WTC11 (cell line): ENCODE measurements at regions not wholly inside any gene's neighbourhood (a gene's known extent, or its start where the extent isn't known, plus 50 kb on each side); places are given as distances from the start of the nearest gene placed in this dataset.

Experiments
- ATF6 ChIP-seq: sonication (generic); formaldehyde crosslinking; IDR thresholded peaks from 2 replicates; pipeline ENCODE4 v1.8.1; 2023; ENCODE audit warnings: mild to moderate bottlenecking, missing genetic modification reagents
- ETV6 ChIP-seq: sonication (generic); formaldehyde crosslinking; IDR thresholded peaks from 2 replicates; pipeline ENCODE4 v1.8.1; 2022; ENCODE audit warnings: mild to moderate bottlenecking, missing genetic modification reagents
- GTF2I ChIP-seq: fragments of 250-450 bp; sonication (Bioruptor Pico); conservative IDR thresholded peaks from 2 replicates; pipeline ENCODE4 v1.4.0; 2021; ENCODE audit warnings: mild to moderate bottlenecking
- MAX ChIP-seq: sonication (generic); formaldehyde crosslinking; IDR thresholded peaks from 2 replicates; pipeline ENCODE4 v1.8.0; 2022; ENCODE audit warnings: mild to moderate bottlenecking, missing genetic modification reagents
- NFYB ChIP-seq: sonication (generic); formaldehyde crosslinking; conservative IDR thresholded peaks from 2 replicates; pipeline ENCODE4 v1.8.0; 2022; ENCODE audit warnings: low read depth, missing genetic modification reagents
- TP53 ChIP-seq: sonication (generic); formaldehyde crosslinking; IDR thresholded peaks from 2 replicates; pipeline ENCODE4 v1.8.1; 2023; ENCODE audit warnings: mild to moderate bottlenecking, missing genetic modification reagents
- TF ChIP-seq, protein P1 (sequence below): fragments of 200-600 bp; IDR thresholded peaks from 2 replicates; pipeline ENCODE4 v1.8.0; 2022; ENCODE audit warnings: antibody characterized with exemption
- TF ChIP-seq, protein P2 (sequence below): sonication (generic); formaldehyde crosslinking; IDR thresholded peaks from 2 replicates; pipeline ENCODE4 v1.8.1; 2023; ENCODE audit warnings: mild to moderate bottlenecking, missing genetic modification reagents, moderate library complexity

- TF ChIP-seq, protein P1, sequence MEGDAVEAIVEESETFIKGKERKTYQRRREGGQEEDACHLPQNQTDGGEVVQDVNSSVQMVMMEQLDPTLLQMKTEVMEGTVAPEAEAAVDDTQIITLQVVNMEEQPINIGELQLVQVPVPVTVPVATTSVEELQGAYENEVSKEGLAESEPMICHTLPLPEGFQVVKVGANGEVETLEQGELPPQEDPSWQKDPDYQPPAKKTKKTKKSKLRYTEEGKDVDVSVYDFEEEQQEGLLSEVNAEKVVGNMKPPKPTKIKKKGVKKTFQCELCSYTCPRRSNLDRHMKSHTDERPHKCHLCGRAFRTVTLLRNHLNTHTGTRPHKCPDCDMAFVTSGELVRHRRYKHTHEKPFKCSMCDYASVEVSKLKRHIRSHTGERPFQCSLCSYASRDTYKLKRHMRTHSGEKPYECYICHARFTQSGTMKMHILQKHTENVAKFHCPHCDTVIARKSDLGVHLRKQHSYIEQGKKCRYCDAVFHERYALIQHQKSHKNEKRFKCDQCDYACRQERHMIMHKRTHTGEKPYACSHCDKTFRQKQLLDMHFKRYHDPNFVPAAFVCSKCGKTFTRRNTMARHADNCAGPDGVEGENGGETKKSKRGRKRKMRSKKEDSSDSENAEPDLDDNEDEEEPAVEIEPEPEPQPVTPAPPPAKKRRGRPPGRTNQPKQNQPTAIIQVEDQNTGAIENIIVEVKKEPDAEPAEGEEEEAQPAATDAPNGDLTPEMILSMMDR = no peak
- no peak for TF ChIP-seq ATF6
- TF ChIP-seq ETV6 (CRISPR knock-in tag) = no peak
- no peak for TF ChIP-seq NFYB (CRISPR knock-in tag)
- no peak for TF ChIP-seq TP53 (CRISPR knock-in tag)
- TF ChIP-seq MAX (CRISPR knock-in tag) = no peak
- no peak for TF ChIP-seq GTF2I (CRISPR knock-in tag)
- TF ChIP-seq, protein P2, sequence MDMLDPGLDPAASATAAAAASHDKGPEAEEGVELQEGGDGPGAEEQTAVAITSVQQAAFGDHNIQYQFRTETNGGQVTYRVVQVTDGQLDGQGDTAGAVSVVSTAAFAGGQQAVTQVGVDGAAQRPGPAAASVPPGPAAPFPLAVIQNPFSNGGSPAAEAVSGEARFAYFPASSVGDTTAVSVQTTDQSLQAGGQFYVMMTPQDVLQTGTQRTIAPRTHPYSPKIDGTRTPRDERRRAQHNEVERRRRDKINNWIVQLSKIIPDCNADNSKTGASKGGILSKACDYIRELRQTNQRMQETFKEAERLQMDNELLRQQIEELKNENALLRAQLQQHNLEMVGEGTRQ (CRISPR knock-in tag) = no peak
These were observed 244.2 kb upstream of the SLITRK3 start for GRCh38 chr3:165440380-165440779.
